ENCODE measurements at regions not wholly inside any gene's neighbourhood (a gene's known extent, or its start where the extent isn't known, plus 50 kb on each side); places are given as distances from the start of the nearest gene placed in this dataset.

GRCh38 chr2:59180111-59180510 lies 939.0 kb upstream of the FANCL start:
- TF ChIP-seq, protein P1, sequence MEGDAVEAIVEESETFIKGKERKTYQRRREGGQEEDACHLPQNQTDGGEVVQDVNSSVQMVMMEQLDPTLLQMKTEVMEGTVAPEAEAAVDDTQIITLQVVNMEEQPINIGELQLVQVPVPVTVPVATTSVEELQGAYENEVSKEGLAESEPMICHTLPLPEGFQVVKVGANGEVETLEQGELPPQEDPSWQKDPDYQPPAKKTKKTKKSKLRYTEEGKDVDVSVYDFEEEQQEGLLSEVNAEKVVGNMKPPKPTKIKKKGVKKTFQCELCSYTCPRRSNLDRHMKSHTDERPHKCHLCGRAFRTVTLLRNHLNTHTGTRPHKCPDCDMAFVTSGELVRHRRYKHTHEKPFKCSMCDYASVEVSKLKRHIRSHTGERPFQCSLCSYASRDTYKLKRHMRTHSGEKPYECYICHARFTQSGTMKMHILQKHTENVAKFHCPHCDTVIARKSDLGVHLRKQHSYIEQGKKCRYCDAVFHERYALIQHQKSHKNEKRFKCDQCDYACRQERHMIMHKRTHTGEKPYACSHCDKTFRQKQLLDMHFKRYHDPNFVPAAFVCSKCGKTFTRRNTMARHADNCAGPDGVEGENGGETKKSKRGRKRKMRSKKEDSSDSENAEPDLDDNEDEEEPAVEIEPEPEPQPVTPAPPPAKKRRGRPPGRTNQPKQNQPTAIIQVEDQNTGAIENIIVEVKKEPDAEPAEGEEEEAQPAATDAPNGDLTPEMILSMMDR (IDR thresholded peaks at IDR 0.05; ENCODE audit: insufficient read depth, low read length): no peak
- TF ChIP-seq POLR2AphosphoS5 (IDR thresholded peaks at IDR 0.05; ENCODE audit: low read depth) (no peak), GABPA (IDR thresholded peaks at IDR 0.05; ENCODE audit: low read depth) (no peak), REST (IDR thresholded peaks at IDR 0.05; ENCODE audit: insufficient replicate concordance, low read depth) (no peak), SPI1 (IDR thresholded peaks at IDR 0.05; ENCODE audit: borderline replicate concordance, low read depth) (no peak)

Data from HL-60 (cell line).